OCI-LY1 (cell line): ENCODE measurements at regions not wholly inside any gene's neighbourhood (a gene's known extent, or its start where the extent isn't known, plus 50 kb on each side); places are given as distances from the start of the nearest gene placed in this dataset.

ENCODE experiments used
- CTCF ChIP-seq: fragments of 200-600 bp; sonication (generic), shearing (Covaris generic); IDR thresholded peaks from 2 replicates; pipeline ENCODE4 v1.5.1; 2017; ENCODE audit warnings: mild to moderate bottlenecking, antibody characterized with exemption, low read length, moderate library complexity, mixed read lengths
- EZH2 ChIP-seq: fragments of 200-600 bp; sonication (generic), shearing (Covaris generic); IDR thresholded peaks from 2 replicates; pipeline ENCODE4 v1.8.0; 2017; ENCODE audit warnings: borderline replicate concordance, mixed run types, mild to moderate bottlenecking, antibody characterized with exemption, low read length, moderate library complexity, mixed read lengths

- no peak for TF ChIP-seq CTCF
- no peak for TF ChIP-seq EZH2
Measured at GRCh38 chr16:5582529-5582928, 484.9 kb upstream of the EEF2KMT start.
